A673 (cell line): ENCODE measurements at regions not wholly inside any gene's neighbourhood (a gene's known extent, or its start where the extent isn't known, plus 50 kb on each side); places are given as distances from the start of the nearest gene placed in this dataset.

Source experiments
- BruUV-seq: library from RNA; stranded (reverse); fragments of 400-500 nt; replicated peaks from 2 replicates; lab custom pipeline; 2021; lab: Mats Ljungman, UMichigan
- CTCF ChIA-PET: fragments of 300-600 bp; sonication (Branson Sonifier 250); formaldehyde crosslinking; loops from one replicate; lab custom pipeline; 2022; ENCODE audit warnings: antibody characterized with exemption; lab: Charles Lee
- POLR2A ChIA-PET: fragments of 300-600 bp; sonication (Branson Sonifier 250); formaldehyde crosslinking; loops from one replicate; lab custom pipeline; 2022; ENCODE audit warnings: antibody characterized with exemption; ENCODE audit not compliant: low non-redundant PET; lab: Charles Lee
- DNase-seq: peaks from one replicate; pipeline ENCODE4 v3.0.0-alpha.2; 2015; ENCODE audit warnings: low spot score
- H3K27ac ChIP-seq: fragments of 200-600 bp; sonication (generic); 2 replicates; pipeline ENCODE4 v1.5.1; 2016; ENCODE audit warnings: mixed run types, low read depth, mild to moderate bottlenecking, mixed read lengths, antibody characterized with exemption, low read length; ENCODE audit not compliant: poor library complexity, severe bottlenecking
- H3K27me3 ChIP-seq: fragments of 200-600 bp; sonication (generic); replicated peaks from 2 replicates; pipeline ENCODE4 v1.6.1; 2017; ENCODE audit warnings: mixed run types, low read depth, mild to moderate bottlenecking, mixed read lengths, antibody characterized with exemption, low read length; ENCODE audit not compliant: insufficient read depth, poor library complexity
- H3K36me3 ChIP-seq: fragments of 200-600 bp; sonication (generic); 2 replicates; pipeline ENCODE4 v1.6.1; 2016; ENCODE audit warnings: mixed run types, mild to moderate bottlenecking, mixed read lengths, antibody characterized with exemption, low read length; ENCODE audit not compliant: insufficient read depth, poor library complexity, severe bottlenecking
- H3K4me1 ChIP-seq: fragments of 200-600 bp; sonication (generic); 2 replicates; pipeline ENCODE4 v1.6.1; 2017; ENCODE audit warnings: mixed run types, mild to moderate bottlenecking, mixed read lengths, antibody characterized with exemption, low read length; ENCODE audit not compliant: insufficient read depth, poor library complexity, severe bottlenecking
- H3K4me3 ChIP-seq: fragments of 200-600 bp; sonication (generic); 2 replicates; pipeline ENCODE4 v1.5.1; 2016; ENCODE audit warnings: low read depth, mixed run types, mild to moderate bottlenecking, mixed read lengths, low read length; ENCODE audit not compliant: poor library complexity, severe bottlenecking
- H3K9me3 ChIP-seq: fragments of 200-600 bp; sonication (generic); 2 replicates; pipeline ENCODE4 v1.6.1; 2016; ENCODE audit warnings: mixed run types, low read depth, mild to moderate bottlenecking, mixed read lengths, antibody characterized with exemption, low read length; ENCODE audit not compliant: poor library complexity, severe bottlenecking
- EZH2 ChIP-seq: fragments of 200-600 bp; sonication (generic); IDR thresholded peaks from 2 replicates; pipeline ENCODE4 v1.6.1; 2017; ENCODE audit warnings: borderline replicate concordance, low read depth, mild to moderate bottlenecking, mixed read lengths, antibody characterized with exemption, low read length; ENCODE audit not compliant: poor library complexity, severe bottlenecking
- intact Hi-C: fragments of 100-400 bp; cut with micrococcal nuclease; formaldehyde crosslinking; loops from one replicate; pipeline ENCODE4 v1.10.0; 2022; ENCODE audit not compliant: unreplicated experiment
- TF ChIP-seq, protein P1 (sequence below): fragments of 300-800, 200-600 bp; sonication (generic); conservative IDR thresholded peaks from 2 replicates; pipeline ENCODE4 v1.5.1; 2017; ENCODE audit warnings: low read depth, mild to moderate bottlenecking, antibody characterized with exemption, low read length, moderate library complexity, mixed read lengths

DNA sequence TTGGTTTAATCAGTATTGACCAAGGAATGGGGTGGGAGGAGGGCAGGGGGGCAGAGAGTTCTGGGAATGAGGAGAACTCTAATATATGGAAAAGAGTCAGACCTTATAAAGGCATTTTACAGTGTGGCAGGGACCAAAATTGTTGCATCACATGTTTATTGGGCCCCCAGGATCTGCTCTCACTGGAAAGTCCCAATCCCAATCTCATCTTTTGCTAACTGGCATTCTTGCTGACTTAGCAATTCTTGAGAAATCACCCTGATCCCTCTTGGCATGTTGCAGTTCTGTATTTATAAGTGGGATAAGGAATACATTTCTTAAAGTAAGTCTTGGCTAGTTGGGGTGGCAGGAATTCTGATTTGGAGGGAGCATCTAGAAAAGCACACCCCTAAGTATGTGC, 104.4 kb upstream of the CXCL14 start:
- Histone ChIP-seq H3K4me3 (no peak overlapping the region), H3K36me3 (no peaks in the 10 kb centered on the region), H3K27me3 (no peaks in the 10 kb centered on the region), H3K9me3 (peaks cover 4% of the 10 kb centered on the region), H3K27ac (no peak overlapping the region), H3K4me1 (no peaks in the 10 kb centered on the region)
- DNase-seq, result no peak
- ChIA-PET POLR2A (no interaction called here), CTCF (no interaction called here)
- no peak for TF ChIP-seq EZH2
- TF ChIP-seq, protein P1, sequence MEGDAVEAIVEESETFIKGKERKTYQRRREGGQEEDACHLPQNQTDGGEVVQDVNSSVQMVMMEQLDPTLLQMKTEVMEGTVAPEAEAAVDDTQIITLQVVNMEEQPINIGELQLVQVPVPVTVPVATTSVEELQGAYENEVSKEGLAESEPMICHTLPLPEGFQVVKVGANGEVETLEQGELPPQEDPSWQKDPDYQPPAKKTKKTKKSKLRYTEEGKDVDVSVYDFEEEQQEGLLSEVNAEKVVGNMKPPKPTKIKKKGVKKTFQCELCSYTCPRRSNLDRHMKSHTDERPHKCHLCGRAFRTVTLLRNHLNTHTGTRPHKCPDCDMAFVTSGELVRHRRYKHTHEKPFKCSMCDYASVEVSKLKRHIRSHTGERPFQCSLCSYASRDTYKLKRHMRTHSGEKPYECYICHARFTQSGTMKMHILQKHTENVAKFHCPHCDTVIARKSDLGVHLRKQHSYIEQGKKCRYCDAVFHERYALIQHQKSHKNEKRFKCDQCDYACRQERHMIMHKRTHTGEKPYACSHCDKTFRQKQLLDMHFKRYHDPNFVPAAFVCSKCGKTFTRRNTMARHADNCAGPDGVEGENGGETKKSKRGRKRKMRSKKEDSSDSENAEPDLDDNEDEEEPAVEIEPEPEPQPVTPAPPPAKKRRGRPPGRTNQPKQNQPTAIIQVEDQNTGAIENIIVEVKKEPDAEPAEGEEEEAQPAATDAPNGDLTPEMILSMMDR, result no peak
- no TSS peak for BruUV-seq
- intact Hi-C loops, result no loop called here

DNA sequence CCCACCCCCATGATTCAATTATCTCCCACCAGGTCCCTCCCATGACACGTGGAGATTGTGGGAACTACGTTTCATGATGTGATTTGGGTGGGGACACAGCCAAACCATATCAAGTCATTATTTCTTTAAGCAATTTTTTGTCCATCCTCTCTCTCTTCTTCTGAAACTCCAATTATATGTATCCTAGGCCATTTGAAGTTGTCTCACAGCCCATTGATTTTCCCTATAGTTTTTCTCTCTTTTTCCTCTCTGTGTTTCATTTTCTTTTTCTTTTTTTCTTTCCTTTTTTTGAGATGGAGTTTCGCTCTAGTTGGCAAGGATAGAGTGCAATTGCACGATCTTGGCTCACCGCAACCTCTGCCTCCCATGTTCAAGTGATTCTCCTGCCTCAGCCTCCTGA, 101.9 kb upstream of the CXCL14 start:
- BruUV-seq, result no TSS peak
- no peaks in the 10 kb centered on the region for H3K27me3 ChIP-seq
- H3K9me3 ChIP-seq, result peaks cover 9% of the 10 kb centered on the region
- POLR2A ChIA-PET, result no interaction called here
- H3K27ac ChIP-seq, result no peak overlapping the region
- H3K4me1 ChIP-seq, result no peaks in the 10 kb centered on the region
- CTCF ChIA-PET, result no interaction called here
- H3K4me3 ChIP-seq, result no peak overlapping the region
- intact Hi-C loops, result no loop called here
- TF ChIP-seq, protein P1, result no peak
- TF ChIP-seq EZH2, result no peak
- no peaks in the 10 kb centered on the region for H3K36me3 ChIP-seq
- no peak for DNase-seq

DNA sequence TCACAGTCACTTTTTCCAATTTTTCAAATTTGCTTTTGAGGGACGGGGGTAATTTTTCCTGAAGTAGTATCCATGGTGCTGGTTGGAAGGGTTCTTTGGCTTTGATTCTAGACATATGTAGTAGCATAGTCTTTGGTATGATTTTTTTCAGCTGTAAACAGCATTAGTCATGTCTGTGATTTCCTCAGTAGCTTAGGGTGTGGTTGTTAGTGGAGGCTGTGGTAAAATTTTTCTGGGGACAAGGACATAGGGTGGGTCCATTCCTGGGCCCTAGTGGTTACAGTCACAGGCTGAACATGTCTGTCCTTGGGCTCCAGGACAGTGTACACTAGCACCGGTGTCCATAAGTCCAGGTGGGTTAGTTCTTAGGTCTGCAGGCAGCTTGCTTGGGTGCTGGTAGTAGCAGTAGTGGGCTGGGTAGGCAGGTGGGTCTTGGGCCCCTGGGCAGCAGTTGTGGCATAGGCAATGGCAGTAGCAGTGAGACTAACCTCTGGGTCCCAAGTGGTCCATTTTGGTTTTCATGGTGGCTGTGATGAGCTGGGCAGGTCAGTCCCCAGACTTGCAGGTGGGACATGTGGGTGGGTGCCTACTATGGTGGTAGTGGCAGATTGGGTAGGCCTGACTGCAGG, 100.0 kb upstream of the CXCL14 start:
- Histone ChIP-seq H3K27ac (no peak overlapping the region), H3K4me3 (no peak overlapping the region), H3K9me3 (peaks cover 9% of the 10 kb centered on the region), H3K27me3 (no peaks in the 10 kb centered on the region), H3K36me3 (no peaks in the 10 kb centered on the region), H3K4me1 (no peaks in the 10 kb centered on the region)
- ChIA-PET POLR2A (no interaction called here), CTCF (no interaction called here)
- no TSS peak for BruUV-seq
- intact Hi-C loops, result no loop called here
- TF ChIP-seq EZH2, result no peak
- TF ChIP-seq, protein P1, result no peak
- no peak for DNase-seq
